GM12878 (cell line): ENCODE measurements at regions not wholly inside any gene's neighbourhood (a gene's known extent, or its start where the extent isn't known, plus 50 kb on each side); places are given as distances from the start of the nearest gene placed in this dataset.

ENCODE experiments used
- ATAC-seq: fragments of 200-7000 bp; cut with Tn5 transposase; 3 replicates; pipeline ENCODE4 v1.9.1; 2020; ENCODE audit warnings: mild to moderate bottlenecking, moderate library complexity
- BruUV-seq: library from RNA; stranded (reverse); fragments of 400-500 nt; replicated peaks from 2 replicates; lab custom pipeline; 2021; lab: Mats Ljungman, UMichigan
- CTCF ChIA-PET: fragments of 300-600 bp; sonication (Branson Sonifier 250); formaldehyde crosslinking; extraction: SDS; loops from one replicate; lab custom pipeline; 2021; ENCODE audit warnings: inconsistent platforms; lab: Yijun Ruan, JAX
- POLR2A ChIA-PET: fragments of 350-600 bp; formaldehyde crosslinking; extraction: SDS; loops from one replicate; lab custom pipeline; 2021; ENCODE audit warnings: inconsistent platforms; lab: Charles Lee
- RAD21 ChIA-PET: fragments of 300-600 bp; sonication (Branson Sonifier 250); formaldehyde crosslinking; loops from one replicate; lab custom pipeline; 2023; ENCODE audit warnings: antibody characterized with exemption; ENCODE audit not compliant: unreplicated experiment; lab: Charles Lee
- SMC1A ChIA-PET: fragments of 300-600 bp; sonication (Branson Sonifier 250); formaldehyde crosslinking; loops from one replicate; lab custom pipeline; 2023; ENCODE audit not compliant: unreplicated experiment, uncharacterized antibody; lab: Charles Lee
- DNase-seq: peaks from one replicate; pipeline ENCODE4 v3.0.0-alpha.2; 2011; ENCODE audit warnings: low read depth, low spot score
- FAIRE-seq: peaks from 3 replicates; lab custom pipeline; 2011; peaks lifted over from hg19 to GRCh38; lab: Jason Lieb, UNC
- H2AFZ ChIP-seq: 2 replicates; pipeline ENCODE4 v1.6.0; 2011; ENCODE audit warnings: low read depth, low read length, control low read depth; ENCODE audit not compliant: control insufficient read depth
- H3K27ac ChIP-seq: 2 replicates; pipeline ENCODE4 v1.5.1; 2011; ENCODE audit warnings: control low read depth; ENCODE audit not compliant: control insufficient read depth, insufficient read depth
- H3K27me3 ChIP-seq, 2 experiments: replicated peaks in 1 of 2; 2 replicates each; pipeline versions ENCODE4 v1.6.0 to v1.6.1; 2011; ENCODE audit warnings: low read length in 1 of 2; ENCODE audit not compliant: control insufficient read depth in 2 of 2, insufficient read depth in 2 of 2
- H3K36me3 ChIP-seq, 2 experiments: 2 replicates each; pipeline ENCODE4 v1.5.1; 2011; ENCODE audit warnings: low read length in 1 of 2; ENCODE audit not compliant: control insufficient read depth in 2 of 2, insufficient read depth in 2 of 2
- H3K4me1 ChIP-seq: 2 replicates; pipeline ENCODE4 v1.6.1; 2011; ENCODE audit warnings: mild to moderate bottlenecking, low read length, moderate library complexity, mixed read lengths; ENCODE audit not compliant: control insufficient read depth, insufficient read depth
- H3K4me2 ChIP-seq: 2 replicates; pipeline ENCODE4 v1.6.0; 2011; ENCODE audit warnings: control low read depth; ENCODE audit not compliant: control insufficient read depth, insufficient read depth
- H3K4me3 ChIP-seq: fragments of 200-600 bp; sonication (generic); 2 replicates; pipeline ENCODE4 v1.5.1; 2016
- H3K79me2 ChIP-seq: 2 replicates; pipeline ENCODE4 v1.6.0; 2011; ENCODE audit warnings: low read length; ENCODE audit not compliant: control insufficient read depth, insufficient read depth
- H3K9ac ChIP-seq: 2 replicates; pipeline ENCODE4 v1.8.0; 2011; ENCODE audit warnings: low read length, control low read depth, mixed read lengths; ENCODE audit not compliant: control insufficient read depth, insufficient read depth
- H3K9me3 ChIP-seq: replicated peaks from 3 replicates; pipeline ENCODE4 v1.5.1; 2011; ENCODE audit warnings: mild to moderate bottlenecking, low read length; ENCODE audit not compliant: control insufficient read depth, insufficient read depth
- H4K20me1 ChIP-seq: 2 replicates; pipeline ENCODE4 v1.6.0; 2011; ENCODE audit not compliant: control insufficient read depth, insufficient read depth
- BRCA1 ChIP-seq: IDR thresholded peaks from 2 replicates; pipeline ENCODE4 v1.6.1; 2011; ENCODE audit warnings: low read depth, low read length, improper control_type of control experiment
- RFX5 ChIP-seq: IDR thresholded peaks from 2 replicates; pipeline ENCODE4 v1.6.1; 2011; ENCODE audit warnings: low read depth, low read length, improper control_type of control experiment
- ZBED1 ChIP-seq: IDR thresholded peaks from 2 replicates; pipeline ENCODE4 v1.6.1; 2016; ENCODE audit warnings: borderline replicate concordance
- WGBS: methylation state at CpG from one replicate; pipeline ENCODE4 v1.1.6; 2016; ENCODE audit warnings: low lambda C conversion rate; ENCODE audit not compliant: insufficient replicate concordance, insufficient coverage; ENCODE audit errors: missing lambda C conversion rate; 5-methylcytosine and 5-hydroxymethylcytosine counted together
- in situ Hi-C: fragments of 300-500 bp; cut with MboI; formaldehyde crosslinking; loops from 9 replicates; pipeline ENCODE4 v1.14.3; 2018; ENCODE audit warnings: mixed read lengths
- intact Hi-C: fragments of 100-400 bp; cut with micrococcal nuclease; formaldehyde crosslinking; loops from one replicate; pipeline ENCODE4 v1.14.2; 2022; ENCODE audit not compliant: unreplicated experiment
- TF ChIP-seq, protein P1 (sequence below): fragments of 450-650 bp; IDR thresholded peaks from 2 replicates; pipeline ENCODE4 v1.6.1; 2017; ENCODE audit warnings: antibody characterized with exemption, mild to moderate bottlenecking, moderate library complexity
- TF ChIP-seq, protein P2 (sequence below): fragments of 450-650 bp; IDR thresholded peaks from 2 replicates; pipeline ENCODE4 v1.6.1; 2018; ENCODE audit warnings: mild to moderate bottlenecking, low read depth, moderate library complexity; ENCODE audit not compliant: partially characterized antibody

DNA sequence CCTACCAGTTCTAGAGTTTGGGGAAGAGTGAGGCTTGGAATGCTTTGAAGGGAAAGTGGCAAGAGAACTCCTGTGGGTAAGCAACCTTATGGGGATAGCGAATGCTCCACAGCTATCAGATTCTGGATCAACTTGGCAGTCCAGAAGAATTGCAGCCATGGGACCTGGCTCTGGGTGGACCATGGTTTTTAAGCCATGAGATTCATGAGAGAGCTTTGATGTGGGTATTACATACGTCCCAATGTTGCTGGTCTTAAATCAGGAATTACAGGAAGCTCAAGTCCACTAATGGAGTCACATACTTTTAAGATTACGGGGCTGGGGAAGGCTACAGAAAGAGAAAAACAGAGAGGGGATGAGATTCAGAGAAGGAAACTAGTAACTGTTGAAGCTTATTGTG is 142.5 kb upstream of the ELAC2 start (continued):
- TF ChIP-seq, protein P1, sequence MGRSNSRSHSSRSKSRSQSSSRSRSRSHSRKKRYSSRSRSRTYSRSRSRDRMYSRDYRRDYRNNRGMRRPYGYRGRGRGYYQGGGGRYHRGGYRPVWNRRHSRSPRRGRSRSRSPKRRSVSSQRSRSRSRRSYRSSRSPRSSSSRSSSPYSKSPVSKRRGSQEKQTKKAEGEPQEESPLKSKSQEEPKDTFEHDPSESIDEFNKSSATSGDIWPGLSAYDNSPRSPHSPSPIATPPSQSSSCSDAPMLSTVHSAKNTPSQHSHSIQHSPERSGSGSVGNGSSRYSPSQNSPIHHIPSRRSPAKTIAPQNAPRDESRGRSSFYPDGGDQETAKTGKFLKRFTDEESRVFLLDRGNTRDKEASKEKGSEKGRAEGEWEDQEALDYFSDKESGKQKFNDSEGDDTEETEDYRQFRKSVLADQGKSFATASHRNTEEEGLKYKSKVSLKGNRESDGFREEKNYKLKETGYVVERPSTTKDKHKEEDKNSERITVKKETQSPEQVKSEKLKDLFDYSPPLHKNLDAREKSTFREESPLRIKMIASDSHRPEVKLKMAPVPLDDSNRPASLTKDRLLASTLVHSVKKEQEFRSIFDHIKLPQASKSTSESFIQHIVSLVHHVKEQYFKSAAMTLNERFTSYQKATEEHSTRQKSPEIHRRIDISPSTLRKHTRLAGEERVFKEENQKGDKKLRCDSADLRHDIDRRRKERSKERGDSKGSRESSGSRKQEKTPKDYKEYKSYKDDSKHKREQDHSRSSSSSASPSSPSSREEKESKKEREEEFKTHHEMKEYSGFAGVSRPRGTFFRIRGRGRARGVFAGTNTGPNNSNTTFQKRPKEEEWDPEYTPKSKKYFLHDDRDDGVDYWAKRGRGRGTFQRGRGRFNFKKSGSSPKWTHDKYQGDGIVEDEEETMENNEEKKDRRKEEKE: no peak
- TF ChIP-seq RFX5: no peak
- TF ChIP-seq, protein P2, sequence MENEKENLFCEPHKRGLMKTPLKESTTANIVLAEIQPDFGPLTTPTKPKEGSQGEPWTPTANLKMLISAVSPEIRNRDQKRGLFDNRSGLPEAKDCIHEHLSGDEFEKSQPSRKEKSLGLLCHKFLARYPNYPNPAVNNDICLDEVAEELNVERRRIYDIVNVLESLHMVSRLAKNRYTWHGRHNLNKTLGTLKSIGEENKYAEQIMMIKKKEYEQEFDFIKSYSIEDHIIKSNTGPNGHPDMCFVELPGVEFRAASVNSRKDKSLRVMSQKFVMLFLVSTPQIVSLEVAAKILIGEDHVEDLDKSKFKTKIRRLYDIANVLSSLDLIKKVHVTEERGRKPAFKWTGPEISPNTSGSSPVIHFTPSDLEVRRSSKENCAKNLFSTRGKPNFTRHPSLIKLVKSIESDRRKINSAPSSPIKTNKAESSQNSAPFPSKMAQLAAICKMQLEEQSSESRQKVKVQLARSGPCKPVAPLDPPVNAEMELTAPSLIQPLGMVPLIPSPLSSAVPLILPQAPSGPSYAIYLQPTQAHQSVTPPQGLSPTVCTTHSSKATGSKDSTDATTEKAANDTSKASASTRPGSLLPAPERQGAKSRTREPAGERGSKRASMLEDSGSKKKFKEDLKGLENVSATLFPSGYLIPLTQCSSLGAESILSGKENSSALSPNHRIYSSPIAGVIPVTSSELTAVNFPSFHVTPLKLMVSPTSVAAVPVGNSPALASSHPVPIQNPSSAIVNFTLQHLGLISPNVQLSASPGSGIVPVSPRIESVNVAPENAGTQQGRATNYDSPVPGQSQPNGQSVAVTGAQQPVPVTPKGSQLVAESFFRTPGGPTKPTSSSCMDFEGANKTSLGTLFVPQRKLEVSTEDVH: no peak

DNA sequence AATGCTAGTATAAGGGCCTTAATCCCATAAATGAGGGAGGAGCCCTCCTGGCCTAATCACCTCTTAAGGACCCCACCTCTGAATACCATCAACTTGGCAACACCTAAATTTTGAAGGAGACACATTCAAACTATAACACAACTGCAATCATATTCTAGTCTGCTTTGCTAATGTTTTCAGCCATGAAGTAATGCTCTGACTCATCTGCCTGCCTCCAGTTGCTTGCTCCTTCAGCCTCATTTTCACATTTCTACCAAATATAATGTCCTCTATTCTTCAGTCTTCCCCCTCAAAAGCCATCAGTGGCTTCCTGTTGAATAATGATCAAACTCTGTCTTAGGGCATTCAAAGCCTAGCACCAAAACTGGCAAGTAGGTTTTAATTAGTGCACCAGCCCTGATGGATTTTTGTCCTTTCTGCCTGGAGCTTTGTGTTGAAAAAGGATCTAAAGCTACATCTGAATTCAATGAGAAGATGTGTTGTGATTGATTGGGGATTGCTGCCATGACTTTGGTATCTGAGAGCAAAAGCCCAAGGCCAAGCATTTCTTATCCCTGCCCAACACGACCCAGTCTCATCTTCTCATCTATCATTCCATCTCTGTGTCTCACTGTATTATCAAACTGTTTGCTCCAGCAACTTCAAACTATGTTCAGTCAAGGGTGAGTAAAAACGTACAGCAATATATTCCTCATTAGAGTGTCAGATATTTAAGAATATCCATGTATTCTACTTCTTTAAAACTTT is 140.8 kb upstream of the ELAC2 start:
- H3K4me1 ChIP-seq: no peaks in the 10 kb centered on the region
- CTCF ChIA-PET: interaction anchor here (0.9 kb wide), 1 partner anchor 128 kb away, joined by 3 read pairs; no protein-coding TSS in a partner anchor
- H3K79me2 ChIP-seq: no peaks in the 10 kb centered on the region
- TF ChIP-seq ZBED1 (no peak), BRCA1 (no peak)
- TF ChIP-seq, all 136 proteins: peak for 0
- Histone ChIP-seq H3K9ac (no peak overlapping the region), H3K27me3 (no peaks in the 10 kb centered on the region), H3K9me3 (no peaks in the 10 kb centered on the region), H4K20me1 (no peaks in the 10 kb centered on the region), H3K4me3 (no peak overlapping the region), H3K4me2 (no peak overlapping the region), H2AFZ (no peak overlapping the region), H3K27ac (no peak overlapping the region), H3K36me3 (no peaks in the 10 kb centered on the region)
- ATAC-seq: no peak
- ChIA-PET POLR2A (no interaction called here), SMC1A (no interaction called here), RAD21 (no interaction called here)
- in situ Hi-C loops: no loop called here
- FAIRE-seq: no peak
- BruUV-seq: no TSS peak
- 0% methylated on average over 2 of the region's 2 CpGs for WGBS
- DNase-seq: no peak
- intact Hi-C loops: no loop called here
